ENCODE measurements at regions not wholly inside any gene's neighbourhood (a gene's known extent, or its start where the extent isn't known, plus 50 kb on each side); places are given as distances from the start of the nearest gene placed in this dataset.

DNA sequence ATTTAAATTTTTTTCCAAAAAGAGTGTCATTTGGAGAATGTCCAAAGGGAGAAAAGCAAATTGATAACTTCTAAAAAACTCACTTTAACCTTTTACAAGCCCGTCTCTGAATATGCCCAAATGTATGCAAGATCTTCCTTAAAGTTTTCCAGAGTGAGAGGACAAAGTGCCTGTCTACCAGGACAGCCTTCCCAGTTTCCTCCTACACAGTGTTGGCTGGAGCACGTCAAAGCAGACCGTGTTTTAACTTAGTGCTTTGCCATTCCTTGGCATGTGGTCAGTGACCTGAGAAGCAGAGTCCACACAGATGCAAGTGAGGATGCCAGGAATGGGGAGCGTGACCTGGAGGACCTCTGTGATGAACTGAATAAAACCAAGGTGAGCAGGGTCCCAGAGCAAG is 245.7 kb downstream of the FAM43A start:
- TF ChIP-seq POLR2AphosphoS5 (IDR thresholded peaks at IDR 0.05; ENCODE audit: low read depth, low read length) (no peak), TAF1 (IDR thresholded peaks at IDR 0.05; ENCODE audit: borderline replicate concordance, insufficient read depth, low read length) (no peak)

Data from PFSK-1 (cell line).